ENCODE measurements at regions not wholly inside any gene's neighbourhood (a gene's known extent, or its start where the extent isn't known, plus 50 kb on each side); places are given as distances from the start of the nearest gene placed in this dataset.

GRCh38 chr9:32253731-32254130 lies 130.7 kb upstream of the ACO1 start:
- no peak for DNase-seq (ENCODE audit: low read depth in 2 of 2)

GRCh38 chr9:32255026-32255425 lies 129.4 kb upstream of the ACO1 start:
- no peak for DNase-seq (ENCODE audit: low read depth in 2 of 2)

GRCh38 chr9:32258482-32258881 lies 126.0 kb upstream of the ACO1 start:
- DNase-seq (ENCODE audit: low read depth in 2 of 2) = no peak

- DNase-seq (ENCODE audit: low read depth in 2 of 2) = no peak
Observed at GRCh38 chr9:32260151-32260862, 124.1 kb upstream of the ACO1 start.

- no peak for DNase-seq (ENCODE audit: low read depth in 2 of 2)
Observed at GRCh38 chr9:32264170-32264864, 120.1 kb upstream of the ACO1 start.

- no peak for DNase-seq (ENCODE audit: low read depth in 2 of 2)
Observed at GRCh38 chr9:32265037-32265436, 119.4 kb upstream of the ACO1 start.

GRCh38 chr9:32278991-32279390 lies 105.5 kb upstream of the ACO1 start:
- DNase-seq (ENCODE audit: low read depth in 2 of 2) = no peak

- DNase-seq (ENCODE audit: low read depth in 2 of 2) = no peak
Observed at GRCh38 chr9:32289756-32290155, 94.7 kb upstream of the ACO1 start.

GRCh38 chr9:32291370-32291769 lies 93.1 kb upstream of the ACO1 start:
- no peak for DNase-seq (ENCODE audit: low read depth in 2 of 2)

- DNase-seq (ENCODE audit: low read depth in 2 of 2) = no peak
Observed at GRCh38 chr9:32292611-32293010, 91.8 kb upstream of the ACO1 start.

GRCh38 chr9:32293091-32293490 lies 91.4 kb upstream of the ACO1 start:
- no peak for DNase-seq (ENCODE audit: low read depth in 2 of 2)

GRCh38 chr9:32294106-32294505 lies 90.3 kb upstream of the ACO1 start:
- DNase-seq (ENCODE audit: low read depth in 2 of 2) = no peak

GRCh38 chr9:32300373-32300772 lies 84.1 kb upstream of the ACO1 start:
- no peak for DNase-seq (ENCODE audit: low read depth in 2 of 2)

- DNase-seq (ENCODE audit: low read depth in 2 of 2) = no peak
Observed at GRCh38 chr9:32304495-32304894, 79.9 kb upstream of the ACO1 start.

GRCh38 chr9:32306006-32306405 lies 78.4 kb upstream of the ACO1 start:
- DNase-seq (ENCODE audit: low read depth in 2 of 2) = no peak

GRCh38 chr9:32319312-32319929 lies 65.0 kb upstream of the ACO1 start:
- no peak for DNase-seq (ENCODE audit: low read depth in 2 of 2)

GRCh38 chr9:32322622-32323021 lies 61.8 kb upstream of the ACO1 start:
- DNase-seq (ENCODE audit: low read depth in 2 of 2) = no peak

- DNase-seq (ENCODE audit: low read depth in 2 of 2) = no peak
Observed at GRCh38 chr9:32326146-32326545, 58.3 kb upstream of the ACO1 start.

- no peak for DNase-seq (ENCODE audit: low read depth in 2 of 2)
Observed at GRCh38 chr9:32331240-32331639, 53.2 kb upstream of the ACO1 start.

- no peak for DNase-seq (ENCODE audit: low read depth in 2 of 2)
Observed at GRCh38 chr9:32334112-32334511, 50.3 kb upstream of the ACO1 start.

Measured in stimulated activated CD4-positive, alpha-beta T cell treated with anti-CD3 and anti-CD28 coated beads, Interleukin-15, amount 100 ng/mL, for 48 hours (primary cell).